Brain pericyte (primary cell): ENCODE measurements at regions not wholly inside any gene's neighbourhood (a gene's known extent, or its start where the extent isn't known, plus 50 kb on each side); places are given as distances from the start of the nearest gene placed in this dataset.

Experiments used
- DNase-seq: peaks from one replicate; pipeline ENCODE4 v3.0.0-alpha.2; 2012; ENCODE audit warnings: low read depth, low spot score

GRCh38 chr21:28356422-28356821 lies 636.3 kb downstream of the LTN1 start:
- no peak for DNase-seq

DNA sequence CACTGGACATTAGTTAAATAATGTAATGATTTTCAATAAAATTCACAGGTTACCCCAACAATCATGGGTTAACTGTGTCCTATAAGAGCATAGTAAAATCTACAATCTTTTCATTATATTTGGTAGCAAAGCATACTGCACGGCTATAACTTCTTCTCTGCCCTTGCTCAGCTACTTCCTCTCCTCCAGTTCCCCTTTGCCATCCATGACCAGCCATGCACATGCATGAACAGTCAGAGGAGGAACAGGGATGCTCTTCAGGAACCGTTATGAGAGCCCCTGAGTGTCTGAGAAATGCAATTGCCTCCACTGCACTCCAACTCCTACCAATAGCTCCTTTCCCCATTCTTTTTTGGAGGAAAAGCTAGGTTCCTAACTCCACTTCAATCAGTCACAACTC lies 646.7 kb downstream of the LTN1 start:
- no peak for DNase-seq

- no peak for DNase-seq
These were observed 647.7 kb downstream of the LTN1 start for GRCh38 chr21:28344985-28345384.

GRCh38 chr21:28342212-28342810 lies 650.4 kb downstream of the LTN1 start:
- DNase-seq = no peak

GRCh38 chr21:28339403-28339802 lies 653.3 kb downstream of the LTN1 start:
- no peak for DNase-seq

DNA sequence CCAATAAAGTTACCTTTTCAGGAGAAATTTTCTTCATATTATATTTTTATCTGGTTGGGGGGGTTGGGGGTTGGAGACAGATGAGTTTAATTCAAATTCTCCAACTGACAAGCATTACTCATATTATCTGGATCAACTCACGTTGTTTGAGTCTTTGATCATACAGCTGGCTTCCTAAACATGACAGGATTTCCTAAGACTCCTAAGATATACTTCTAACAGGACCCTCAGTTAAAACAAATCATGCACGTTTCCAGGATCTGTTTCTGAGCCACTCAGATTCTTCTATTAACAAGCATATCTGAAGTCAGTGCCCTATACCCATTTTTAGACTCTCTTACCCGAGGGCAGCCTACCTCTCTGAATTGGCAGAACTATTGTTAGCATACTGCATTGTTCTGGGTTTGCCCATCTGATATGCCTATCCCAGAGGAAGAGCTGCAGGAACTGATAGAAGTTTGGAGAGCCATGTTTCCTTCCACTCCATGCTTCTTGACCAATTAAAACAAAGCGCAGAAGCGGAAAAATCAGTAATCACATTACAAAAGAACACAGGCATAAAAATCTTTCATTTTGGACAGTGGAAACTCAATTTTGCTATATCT lies 653.9 kb downstream of the LTN1 start:
- no peak for DNase-seq

GRCh38 chr21:28337315-28337714 lies 655.4 kb downstream of the LTN1 start:
- peak; percentile 7 for DNase-seq

DNA sequence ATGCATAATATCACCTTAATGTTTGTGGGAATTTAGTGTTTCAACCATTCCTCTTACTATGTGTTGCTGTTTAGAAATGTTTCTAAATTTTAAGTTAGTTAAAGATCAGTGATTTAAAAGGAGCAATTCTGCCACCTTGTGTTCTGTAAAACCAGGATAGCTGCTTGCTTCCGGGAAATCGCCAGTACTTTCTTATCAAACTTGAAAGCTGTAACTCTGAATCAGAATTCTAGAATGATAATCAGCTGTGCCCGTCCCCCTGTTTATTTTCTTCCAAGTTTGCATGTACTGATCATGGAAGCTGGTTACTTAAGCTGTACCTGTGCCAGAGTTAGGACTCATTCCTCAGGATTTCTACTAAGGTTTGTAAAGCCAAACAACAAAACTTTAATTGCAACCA lies 656.4 kb downstream of the LTN1 start:
- DNase-seq = peak; percentile 38

GRCh38 chr21:28334407-28334806 lies 658.3 kb downstream of the LTN1 start:
- no peak for DNase-seq

- DNase-seq = no peak
These were observed 659.0 kb downstream of the LTN1 start for GRCh38 chr21:28333578-28334075.

- DNase-seq = no peak
These were observed 659.9 kb downstream of the LTN1 start for GRCh38 chr21:28332796-28333195.

DNA sequence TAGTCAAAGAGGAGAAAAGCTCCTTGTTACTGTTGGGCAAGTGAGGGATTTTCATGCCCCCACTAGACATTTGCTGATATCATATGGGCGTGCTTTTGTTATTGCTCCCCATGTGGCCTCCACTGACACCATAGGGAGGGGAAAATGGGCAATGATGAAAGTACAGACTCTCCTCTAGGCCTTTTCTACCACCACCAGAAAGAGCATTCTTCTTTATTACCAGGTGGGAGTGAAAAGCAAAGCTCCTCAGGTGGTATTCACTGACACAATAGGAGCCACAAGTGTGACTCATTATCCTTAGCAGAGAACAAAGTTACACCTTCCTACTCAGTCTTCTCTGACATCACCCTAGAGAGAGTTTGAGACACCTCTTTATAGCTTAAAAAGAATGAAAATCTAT lies 667.1 kb downstream of the LTN1 start:
- DNase-seq = no peak

GRCh38 chr21:28324690-28325089 lies 668.0 kb downstream of the LTN1 start:
- DNase-seq = no peak

GRCh38 chr21:28317177-28317950 lies 675.3 kb downstream of the LTN1 start:
- DNase-seq = no peak

- no peak for DNase-seq
These were observed 681.1 kb downstream of the LTN1 start for GRCh38 chr21:28311411-28312190.

DNA sequence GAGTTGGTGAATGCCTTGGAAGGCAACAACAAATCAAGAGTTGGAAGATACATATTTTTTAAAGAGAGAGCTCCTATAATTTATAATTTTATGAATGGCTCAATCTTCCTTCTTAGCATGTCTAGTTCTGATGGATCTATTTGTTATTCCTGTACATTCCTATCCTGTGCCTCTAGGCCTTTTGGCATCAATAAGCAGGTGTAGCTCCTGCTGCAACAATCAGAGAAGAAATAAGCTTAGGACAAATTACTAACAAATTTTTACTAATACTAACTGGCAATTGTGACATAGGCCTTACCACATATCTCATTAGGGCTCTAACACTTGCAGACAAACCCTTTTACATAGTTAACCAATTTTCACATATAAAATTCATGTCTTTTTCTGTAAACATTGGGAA lies 682.0 kb downstream of the LTN1 start:
- no peak for DNase-seq

DNA sequence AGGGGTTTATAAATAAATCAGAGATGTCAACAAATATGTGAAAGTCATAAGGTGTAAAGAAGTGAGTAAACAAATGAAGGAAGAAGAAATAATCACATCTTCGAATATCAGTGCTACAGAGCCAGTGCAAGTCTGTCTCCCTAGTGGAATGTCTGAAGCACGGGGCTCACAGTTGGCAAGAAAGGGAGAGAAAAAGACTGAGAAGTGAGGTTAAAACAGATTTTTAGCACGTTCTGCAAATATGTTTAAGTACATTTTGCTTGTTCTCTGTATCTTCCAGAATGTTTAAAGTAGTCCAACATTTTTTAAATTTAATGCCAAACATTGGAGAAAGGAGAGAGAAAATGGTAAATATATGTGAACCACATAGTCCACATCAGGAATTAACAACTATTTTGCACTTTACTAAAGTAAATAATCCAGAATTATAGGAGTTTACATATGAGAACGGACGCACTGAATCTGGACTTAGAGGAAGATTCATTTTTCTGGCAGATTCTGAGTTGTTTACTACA lies 682.4 kb downstream of the LTN1 start:
- no peak for DNase-seq

- DNase-seq = no peak
These were observed 683.1 kb downstream of the LTN1 start for GRCh38 chr21:28309596-28309995.

DNA sequence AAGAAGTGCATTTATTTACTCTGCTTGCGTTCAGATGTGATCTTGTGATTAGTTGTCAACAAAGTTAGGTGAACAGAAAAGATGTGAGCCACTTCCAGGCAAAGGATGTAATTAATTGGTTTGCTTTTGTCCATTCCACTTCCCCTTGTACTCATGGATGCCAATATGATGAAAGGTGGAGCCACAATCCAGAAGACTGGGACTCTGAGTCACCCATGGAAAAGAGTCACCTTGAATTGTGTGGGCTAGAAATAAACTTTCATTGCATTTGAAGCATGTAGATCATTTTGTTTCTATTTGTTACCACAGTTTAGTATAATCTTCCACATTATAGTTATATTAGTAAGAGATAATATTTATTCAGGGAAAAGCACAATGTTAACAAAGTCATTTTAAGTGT lies 684.2 kb downstream of the LTN1 start:
- DNase-seq = no peak

- DNase-seq = no peak
These were observed 692.7 kb downstream of the LTN1 start for GRCh38 chr21:28299946-28300345.

DNA sequence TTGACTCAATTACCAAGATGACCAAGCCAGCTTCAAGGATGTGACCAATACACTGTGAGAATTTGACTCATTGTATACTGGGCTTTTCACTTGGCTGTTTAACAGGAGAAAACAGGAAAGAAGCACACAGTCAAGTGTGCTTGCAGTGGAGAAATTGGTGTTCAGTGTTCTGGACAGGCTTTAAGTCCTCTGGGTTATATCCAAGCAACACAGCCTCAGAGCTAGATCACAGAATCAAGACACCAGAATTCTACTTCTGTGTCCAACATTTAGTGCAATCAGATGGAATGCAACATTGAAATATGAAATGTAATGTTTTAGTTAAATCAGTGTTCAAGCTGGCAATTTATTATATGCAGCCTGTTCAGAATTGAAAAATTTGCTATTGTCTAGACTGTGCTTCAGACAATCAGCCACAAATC lies 694.4 kb downstream of the LTN1 start:
- no peak for DNase-seq

- no peak for DNase-seq
These were observed 698.6 kb downstream of the LTN1 start for GRCh38 chr21:28294051-28294450.
